ENCODE measurements at regions not wholly inside any gene's neighbourhood (a gene's known extent, or its start where the extent isn't known, plus 50 kb on each side); places are given as distances from the start of the nearest gene placed in this dataset.

DNA sequence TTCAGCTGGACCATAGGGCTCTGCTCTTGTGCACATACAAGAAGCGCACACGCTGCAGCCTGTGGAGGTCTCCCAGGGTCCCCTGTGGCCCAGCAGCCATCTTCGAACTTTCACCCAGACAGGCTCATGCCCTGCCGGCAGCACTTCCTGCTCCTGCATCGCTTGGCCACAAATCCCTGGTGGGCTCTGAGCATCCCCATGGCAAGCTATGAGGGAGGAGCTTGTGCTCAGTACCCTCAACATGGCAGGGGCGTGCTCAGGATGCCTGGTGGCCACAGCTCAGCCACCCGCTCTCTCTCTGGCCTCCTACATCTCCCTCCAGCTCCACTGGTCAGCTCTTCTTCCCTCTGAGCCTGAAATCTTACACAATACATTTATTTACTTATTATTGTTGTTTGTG lies 63.7 kb downstream of the IRX2 start:
- H3K27ac ChIP-seq = no peak overlapping the region
- no peaks in the 10 kb centered on the region for H3K4me1 ChIP-seq
- H3K9me3 ChIP-seq = peaks cover 0 to 8% of the 10 kb centered on the region in 2 donors
- no peak for DNase-seq (ENCODE audit: low spot score)
- no peaks in the 10 kb centered on the region for H3K27me3 ChIP-seq
- no peaks in the 10 kb centered on the region for H3K36me3 ChIP-seq
- TF ChIP-seq, protein P1, sequence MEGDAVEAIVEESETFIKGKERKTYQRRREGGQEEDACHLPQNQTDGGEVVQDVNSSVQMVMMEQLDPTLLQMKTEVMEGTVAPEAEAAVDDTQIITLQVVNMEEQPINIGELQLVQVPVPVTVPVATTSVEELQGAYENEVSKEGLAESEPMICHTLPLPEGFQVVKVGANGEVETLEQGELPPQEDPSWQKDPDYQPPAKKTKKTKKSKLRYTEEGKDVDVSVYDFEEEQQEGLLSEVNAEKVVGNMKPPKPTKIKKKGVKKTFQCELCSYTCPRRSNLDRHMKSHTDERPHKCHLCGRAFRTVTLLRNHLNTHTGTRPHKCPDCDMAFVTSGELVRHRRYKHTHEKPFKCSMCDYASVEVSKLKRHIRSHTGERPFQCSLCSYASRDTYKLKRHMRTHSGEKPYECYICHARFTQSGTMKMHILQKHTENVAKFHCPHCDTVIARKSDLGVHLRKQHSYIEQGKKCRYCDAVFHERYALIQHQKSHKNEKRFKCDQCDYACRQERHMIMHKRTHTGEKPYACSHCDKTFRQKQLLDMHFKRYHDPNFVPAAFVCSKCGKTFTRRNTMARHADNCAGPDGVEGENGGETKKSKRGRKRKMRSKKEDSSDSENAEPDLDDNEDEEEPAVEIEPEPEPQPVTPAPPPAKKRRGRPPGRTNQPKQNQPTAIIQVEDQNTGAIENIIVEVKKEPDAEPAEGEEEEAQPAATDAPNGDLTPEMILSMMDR (IDR thresholded peaks at IDR 0.05) = no peak
- H3K4me3 ChIP-seq = no peak overlapping the region

DNA sequence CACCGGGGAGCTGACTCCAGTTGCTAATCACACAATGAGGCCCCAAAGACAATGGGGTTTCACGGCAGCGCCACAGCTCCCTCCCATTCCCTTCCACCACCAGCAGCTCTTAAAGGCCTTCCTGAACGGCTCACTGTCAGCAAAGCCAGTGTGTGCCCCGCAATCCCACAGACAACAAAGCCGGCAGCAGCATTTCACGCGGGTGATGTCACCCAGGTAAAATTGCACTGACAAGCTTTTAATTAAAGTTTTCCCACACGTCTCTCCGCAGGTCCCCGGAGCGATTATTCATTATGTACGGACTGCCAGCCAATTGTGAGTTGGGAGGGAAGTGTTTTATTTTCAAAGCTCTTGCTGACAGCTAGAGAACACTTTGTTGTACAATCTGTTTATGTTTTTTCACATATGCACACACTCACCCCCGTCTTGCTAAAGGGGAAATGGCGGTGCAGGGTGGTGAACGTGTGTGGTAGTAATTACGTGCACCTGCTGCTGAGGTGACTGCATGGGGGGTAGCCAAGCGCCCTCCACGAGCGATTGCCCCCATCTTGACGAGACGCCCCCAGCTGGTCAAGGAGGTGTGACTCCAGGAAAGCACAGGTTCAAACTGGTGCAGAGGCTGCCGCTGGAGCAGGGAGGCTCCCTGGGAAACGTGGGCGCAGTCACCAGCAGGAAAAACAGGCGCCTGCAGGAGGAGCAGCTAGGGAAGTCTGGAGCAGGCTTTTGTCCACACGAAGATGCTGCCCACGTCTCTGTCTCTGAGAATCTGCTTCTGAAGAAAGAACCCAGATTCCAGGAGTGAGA lies 65.0 kb downstream of the IRX2 start:
- Histone ChIP-seq H3K4me1 (no peaks in the 10 kb centered on the region), H3K36me3 (no peaks in the 10 kb centered on the region), H3K27me3 (no peaks in the 10 kb centered on the region), H3K4me3 (no peak overlapping the region), H3K9me3 (peaks cover 0 to 6% of the 10 kb centered on the region in 2 donors), H3K27ac (no peak overlapping the region)
- DNase-seq (ENCODE audit: low spot score) = no peak
- TF ChIP-seq, protein P1 (IDR thresholded peaks at IDR 0.05) = no peak

DNA sequence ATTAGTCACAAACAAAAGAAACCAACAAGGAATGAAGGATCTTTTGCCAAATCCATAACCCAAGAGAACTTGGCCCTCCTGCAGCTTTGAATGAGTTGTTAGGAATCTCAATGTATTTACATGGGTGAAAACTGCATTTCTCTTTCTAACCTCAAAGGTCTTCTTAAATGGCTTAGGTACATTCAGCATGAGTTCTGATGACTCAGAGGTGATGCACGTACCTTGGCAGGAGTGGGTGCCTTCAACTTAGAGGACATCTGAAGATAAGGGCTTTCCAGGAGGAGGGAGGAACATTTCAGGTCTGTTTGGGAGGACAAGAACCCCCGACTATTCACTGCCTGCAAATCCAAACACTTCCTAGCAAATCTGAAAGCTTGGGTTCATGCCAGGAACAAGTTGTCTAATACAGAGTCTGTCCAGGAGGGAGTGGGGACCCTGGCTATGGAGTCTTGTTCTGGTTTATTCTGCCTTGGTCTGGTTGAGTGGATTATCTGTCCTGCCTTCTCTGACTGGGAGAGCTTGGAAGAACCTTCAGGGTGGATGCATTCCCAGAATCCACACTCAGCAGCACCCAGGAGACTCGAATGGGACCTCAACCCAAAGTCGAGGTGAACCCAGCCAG lies 65.7 kb downstream of the IRX2 start:
- Histone ChIP-seq H3K9me3 (no peaks in the 10 kb centered on the region), H3K36me3 (no peaks in the 10 kb centered on the region), H3K4me3 (no peak overlapping the region), H3K27me3 (no peaks in the 10 kb centered on the region), H3K27ac (no peak overlapping the region), H3K4me1 (no peaks in the 10 kb centered on the region)
- DNase-seq (ENCODE audit: low spot score) = no peak
- TF ChIP-seq, protein P1 (IDR thresholded peaks at IDR 0.05) = no peak

DNA sequence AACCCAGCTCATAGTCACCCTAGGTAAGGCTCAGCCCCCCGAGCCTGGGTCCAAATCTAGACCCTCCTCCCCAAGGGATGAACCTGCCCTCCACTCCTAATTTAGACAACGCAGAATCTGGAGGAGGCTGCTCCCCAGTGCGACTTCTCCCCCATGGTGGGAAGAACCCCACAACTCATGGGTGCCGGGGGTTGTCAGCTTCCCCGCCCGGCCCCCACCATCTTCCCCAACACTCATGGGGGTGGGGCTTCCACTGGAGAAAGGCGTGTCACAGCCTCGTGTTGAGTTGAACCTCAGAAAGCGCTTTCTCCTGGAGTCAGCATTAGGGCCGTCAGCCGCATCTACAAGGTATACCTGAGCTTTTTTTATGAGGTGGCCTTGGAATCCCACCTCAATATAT lies 66.9 kb downstream of the IRX2 start:
- Histone ChIP-seq H3K27ac (no peak overlapping the region), H3K9me3 (no peaks in the 10 kb centered on the region), H3K4me3 (no peak overlapping the region), H3K27me3 (no peaks in the 10 kb centered on the region), H3K4me1 (no peaks in the 10 kb centered on the region), H3K36me3 (no peaks in the 10 kb centered on the region)
- TF ChIP-seq, protein P1 (IDR thresholded peaks at IDR 0.05) = no peak
- DNase-seq (ENCODE audit: low spot score) = no peak

DNA sequence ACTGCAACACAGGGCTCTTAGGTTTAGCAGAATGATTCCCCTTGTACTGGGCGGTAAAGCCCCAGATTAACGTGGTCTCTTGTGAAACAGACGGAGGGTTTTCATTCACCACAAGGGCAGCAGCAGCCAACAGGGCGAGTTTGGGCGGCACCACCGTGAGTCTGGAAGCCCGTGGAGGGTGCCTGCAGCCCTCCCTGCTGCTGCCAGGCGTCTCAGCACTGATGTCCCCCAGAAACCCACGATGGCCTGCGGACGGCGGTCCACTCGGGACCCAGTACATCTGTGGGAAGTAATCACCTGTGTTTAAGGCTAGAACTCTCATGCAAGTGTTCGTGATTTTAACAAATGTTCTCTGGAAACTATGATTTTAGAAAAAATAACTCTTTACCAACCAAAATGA lies 67.8 kb downstream of the IRX2 start:
- Histone ChIP-seq H3K36me3 (no peaks in the 10 kb centered on the region), H3K4me3 (no peak overlapping the region), H3K4me1 (no peaks in the 10 kb centered on the region), H3K27me3 (no peaks in the 10 kb centered on the region), H3K27ac (no peak overlapping the region), H3K9me3 (no peaks in the 10 kb centered on the region)
- DNase-seq (ENCODE audit: low spot score) = no peak
- TF ChIP-seq, protein P1 (IDR thresholded peaks at IDR 0.05) = no peak
